Choroid plexus epithelial cell (primary cell): ENCODE measurements at regions not wholly inside any gene's neighbourhood (a gene's known extent, or its start where the extent isn't known, plus 50 kb on each side); places are given as distances from the start of the nearest gene placed in this dataset.

Experiments used
- DNase-seq: peaks from one replicate; pipeline ENCODE4 v3.0.0-alpha.2; 2010; ENCODE audit warnings: low read depth
- H3K4me3 ChIP-seq: 2 replicates; pipeline ENCODE4 v1.5.1; 2011; ENCODE audit warnings: low read depth, mild to moderate bottlenecking, control low read depth, low read length, moderate library complexity
- CTCF ChIP-seq: conservative IDR thresholded peaks from 2 replicates; pipeline ENCODE4 v1.5.1; 2011; ENCODE audit warnings: low read depth, mild to moderate bottlenecking, control low read depth, inconsistent platforms, low read length, moderate library complexity

- no peak for TF ChIP-seq CTCF
- DNase-seq, result no peak
- no peak overlapping the region for H3K4me3 ChIP-seq
These were observed 618.7 kb downstream of the DIAPH3 start for GRCh38 chr13:59545007-59545406.

DNA sequence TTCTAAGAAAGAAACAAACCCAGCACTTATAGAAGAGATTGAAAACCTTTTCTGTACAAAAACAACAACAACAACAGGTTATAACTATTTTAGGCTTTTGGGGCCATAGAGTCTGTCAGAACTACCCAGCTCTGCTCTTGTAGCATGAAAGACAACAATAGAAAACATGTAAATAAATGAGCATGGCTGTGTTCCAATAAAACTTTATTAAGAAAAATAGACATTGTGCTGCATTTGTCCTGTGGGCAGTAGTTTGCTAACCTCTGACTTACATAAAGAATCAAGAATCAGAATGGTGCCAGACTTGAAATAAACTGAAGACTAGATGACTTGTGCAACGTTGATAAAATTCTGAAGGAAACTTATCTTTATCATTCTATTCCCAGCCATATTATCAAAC is 617.5 kb downstream of the DIAPH3 start:
- no peak overlapping the region for H3K4me3 ChIP-seq
- no peak for TF ChIP-seq CTCF
- DNase-seq, result no peak

GRCh38 chr13:59547950-59548349 is 615.8 kb downstream of the DIAPH3 start:
- H3K4me3 ChIP-seq, result no peak overlapping the region
- DNase-seq, result no peak
- peak; percentile 12 for TF ChIP-seq CTCF

- no peak overlapping the region for H3K4me3 ChIP-seq
- DNase-seq, result no peak
- no peak for TF ChIP-seq CTCF
These were observed 600.8 kb downstream of the DIAPH3 start for GRCh38 chr13:59562924-59563323.

- no peak for TF ChIP-seq CTCF
- DNase-seq, result no peak
- no peak overlapping the region for H3K4me3 ChIP-seq
These were observed 597.2 kb downstream of the DIAPH3 start for GRCh38 chr13:59566561-59566960.

- no peak overlapping the region for H3K4me3 ChIP-seq
- no peak for TF ChIP-seq CTCF
- no peak for DNase-seq
These were observed 595.4 kb downstream of the DIAPH3 start for GRCh38 chr13:59568306-59568705.

DNA sequence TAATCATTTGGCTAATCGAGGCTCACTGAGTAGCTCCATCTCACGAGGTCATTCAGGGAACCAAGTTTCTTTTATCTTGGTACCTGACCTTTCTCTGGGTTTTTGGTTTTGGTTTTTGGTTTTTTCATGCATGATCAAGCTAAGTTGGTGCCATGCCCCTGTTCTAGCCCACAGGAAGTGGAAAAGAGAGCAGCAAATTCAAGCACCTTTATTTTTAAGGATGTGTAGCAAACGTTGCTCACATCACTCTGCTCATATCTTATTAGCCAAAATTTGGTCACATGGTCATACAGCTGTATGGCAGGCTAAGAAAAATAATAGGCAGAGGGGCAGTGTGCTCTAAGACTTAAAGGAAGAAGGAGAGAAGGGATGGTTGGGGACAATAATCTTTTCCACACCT is 593.5 kb downstream of the DIAPH3 start:
- H3K4me3 ChIP-seq, result no peak overlapping the region
- TF ChIP-seq CTCF, result no peak
- DNase-seq, result no peak
